Globus pallidus (tissue), 1 donor: ENCODE measurements at regions not wholly inside any gene's neighbourhood (a gene's known extent, or its start where the extent isn't known, plus 50 kb on each side); places are given as distances from the start of the nearest gene placed in this dataset.

Source experiments
- DNase-seq: peaks from one replicate; pipeline ENCODE4 v3.0.0-alpha.2; 2015; ENCODE audit warnings: low spot score

- DNase-seq = no peak
Observed at GRCh38 chr2:37837628-37838328, 87.3 kb upstream of the RMDN2 start.

GRCh38 chr2:37838541-37839167, 86.4 kb upstream of the RMDN2 start:
- DNase-seq = no peak

- no peak for DNase-seq
Observed at GRCh38 chr2:37839991-37840390, 85.1 kb upstream of the RMDN2 start.

GRCh38 chr2:37842732-37843440, 82.2 kb upstream of the RMDN2 start:
- no peak for DNase-seq

- DNase-seq = no peak
Observed at GRCh38 chr2:37843556-37843955, 81.5 kb upstream of the RMDN2 start.

- no peak for DNase-seq
Observed at GRCh38 chr2:37846207-37846606, 78.9 kb upstream of the RMDN2 start.

- no peak for DNase-seq
Observed at GRCh38 chr2:37847792-37848191, 77.3 kb upstream of the RMDN2 start.

GRCh38 chr2:37848451-37848850, 76.6 kb upstream of the RMDN2 start:
- DNase-seq = no peak

GRCh38 chr2:37849911-37850310, 75.2 kb upstream of the RMDN2 start:
- no peak for DNase-seq

- no peak for DNase-seq
Observed at GRCh38 chr2:37851428-37851827, 73.7 kb upstream of the RMDN2 start.

- DNase-seq = no peak
Observed at GRCh38 chr2:37851828-37852584, 73.1 kb upstream of the RMDN2 start.

- no peak for DNase-seq
Observed at GRCh38 chr2:37852585-37853014, 72.5 kb upstream of the RMDN2 start.

GRCh38 chr2:37854676-37855282, 70.3 kb upstream of the RMDN2 start:
- no peak for DNase-seq

- peak; percentile 16 for DNase-seq
Observed at GRCh38 chr2:37855283-37856041, 69.6 kb upstream of the RMDN2 start.

- DNase-seq = no peak
Observed at GRCh38 chr2:37856101-37856751, 68.9 kb upstream of the RMDN2 start.

GRCh38 chr2:37857575-37858399, 67.3 kb upstream of the RMDN2 start:
- DNase-seq = no peak

GRCh38 chr2:37858400-37858711, 66.7 kb upstream of the RMDN2 start:
- no peak for DNase-seq

GRCh38 chr2:37858725-37859267, 66.3 kb upstream of the RMDN2 start:
- DNase-seq = no peak

- no peak for DNase-seq
Observed at GRCh38 chr2:37862620-37863019, 62.5 kb upstream of the RMDN2 start.

GRCh38 chr2:37864217-37864616, 60.9 kb upstream of the RMDN2 start:
- DNase-seq = no peak
